ENCODE measurements at regions not wholly inside any gene's neighbourhood (a gene's known extent, or its start where the extent isn't known, plus 50 kb on each side); places are given as distances from the start of the nearest gene placed in this dataset.

GRCh38 chr20:60136645-60137401 is 178.6 kb downstream of the CDH26 start:
- peaks cover 1% of the 10 kb centered on the region for H3K27me3 Mint-ChIP-seq (ENCODE audit: unreplicated experiment)
- no peak overlapping the region for H3K27ac Mint-ChIP-seq (ENCODE audit: unreplicated experiment)
- peaks cover 6% of the 10 kb centered on the region for H3K36me3 Mint-ChIP-seq (ENCODE audit: unreplicated experiment)
- no peaks in the 10 kb centered on the region for H3K4me1 Mint-ChIP-seq (ENCODE audit: low read depth, unreplicated experiment)
- H3K9me3 Mint-ChIP-seq (ENCODE audit: unreplicated experiment): peaks cover 3% of the 10 kb centered on the region
- TF ChIP-seq, protein P1, sequence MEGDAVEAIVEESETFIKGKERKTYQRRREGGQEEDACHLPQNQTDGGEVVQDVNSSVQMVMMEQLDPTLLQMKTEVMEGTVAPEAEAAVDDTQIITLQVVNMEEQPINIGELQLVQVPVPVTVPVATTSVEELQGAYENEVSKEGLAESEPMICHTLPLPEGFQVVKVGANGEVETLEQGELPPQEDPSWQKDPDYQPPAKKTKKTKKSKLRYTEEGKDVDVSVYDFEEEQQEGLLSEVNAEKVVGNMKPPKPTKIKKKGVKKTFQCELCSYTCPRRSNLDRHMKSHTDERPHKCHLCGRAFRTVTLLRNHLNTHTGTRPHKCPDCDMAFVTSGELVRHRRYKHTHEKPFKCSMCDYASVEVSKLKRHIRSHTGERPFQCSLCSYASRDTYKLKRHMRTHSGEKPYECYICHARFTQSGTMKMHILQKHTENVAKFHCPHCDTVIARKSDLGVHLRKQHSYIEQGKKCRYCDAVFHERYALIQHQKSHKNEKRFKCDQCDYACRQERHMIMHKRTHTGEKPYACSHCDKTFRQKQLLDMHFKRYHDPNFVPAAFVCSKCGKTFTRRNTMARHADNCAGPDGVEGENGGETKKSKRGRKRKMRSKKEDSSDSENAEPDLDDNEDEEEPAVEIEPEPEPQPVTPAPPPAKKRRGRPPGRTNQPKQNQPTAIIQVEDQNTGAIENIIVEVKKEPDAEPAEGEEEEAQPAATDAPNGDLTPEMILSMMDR (IDR thresholded peaks at IDR 0.05; ENCODE audit: partially characterized antibody, unreplicated experiment): no peak
- no peak for DNase-seq
- no peak overlapping the region for H3K4me3 Mint-ChIP-seq (ENCODE audit: unreplicated experiment)

DNA sequence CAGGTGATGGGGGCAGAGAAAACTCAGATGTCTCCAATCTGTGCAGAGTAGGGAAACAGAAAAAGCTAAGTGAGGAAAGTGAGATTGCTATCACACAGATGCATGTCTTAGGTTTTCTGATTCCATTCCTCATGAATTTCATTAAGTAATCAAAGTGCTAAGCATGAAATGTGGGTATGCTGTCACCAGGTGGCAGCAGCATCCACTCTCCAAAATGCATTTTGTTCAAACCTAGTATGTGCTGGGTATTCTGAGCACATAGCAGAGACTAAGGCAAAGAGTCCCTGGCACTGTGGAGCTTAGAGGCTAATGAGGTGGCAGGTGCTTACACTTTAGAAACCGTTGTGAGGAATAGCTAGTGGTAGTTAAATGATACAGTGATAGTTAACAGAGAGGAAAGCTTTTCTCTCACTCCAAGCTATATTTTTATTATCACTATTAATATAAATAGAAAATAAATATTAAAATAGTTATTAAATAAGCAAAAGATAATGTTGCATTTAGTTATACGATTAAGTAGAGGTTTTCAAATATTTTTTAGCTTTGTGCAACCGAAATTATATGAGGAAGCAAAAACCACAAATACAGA is 179.5 kb downstream of the CDH26 start:
- TF ChIP-seq, protein P1 (IDR thresholded peaks at IDR 0.05; ENCODE audit: partially characterized antibody, unreplicated experiment): peak; percentile 71
- Mint-ChIP-seq H3K4me3 (ENCODE audit: unreplicated experiment) (no peak overlapping the region), H3K27ac (ENCODE audit: unreplicated experiment) (no peak overlapping the region), H3K9me3 (ENCODE audit: unreplicated experiment) (no peaks in the 10 kb centered on the region), H3K27me3 (ENCODE audit: unreplicated experiment) (peaks cover 4% of the 10 kb centered on the region), H3K36me3 (ENCODE audit: unreplicated experiment) (peaks cover 6% of the 10 kb centered on the region), H3K4me1 (ENCODE audit: low read depth, unreplicated experiment) (no peaks in the 10 kb centered on the region)
- DNase-seq: peak; percentile 50

- H3K36me3 Mint-ChIP-seq (ENCODE audit: unreplicated experiment): peaks cover 1% of the 10 kb centered on the region
- DNase-seq: no peak
- TF ChIP-seq, protein P1 (IDR thresholded peaks at IDR 0.05; ENCODE audit: partially characterized antibody, unreplicated experiment): no peak
- H3K4me1 Mint-ChIP-seq (ENCODE audit: low read depth, unreplicated experiment): no peaks in the 10 kb centered on the region
- H3K4me3 Mint-ChIP-seq (ENCODE audit: unreplicated experiment): no peak overlapping the region
- no peak overlapping the region for H3K27ac Mint-ChIP-seq (ENCODE audit: unreplicated experiment)
- peaks cover 4% of the 10 kb centered on the region for H3K27me3 Mint-ChIP-seq (ENCODE audit: unreplicated experiment)
- no peaks in the 10 kb centered on the region for H3K9me3 Mint-ChIP-seq (ENCODE audit: unreplicated experiment)
These were observed 180.3 kb downstream of the CDH26 start for GRCh38 chr20:60138256-60139220.

GRCh38 chr20:60139663-60140446 is 181.6 kb downstream of the CDH26 start:
- peaks cover 4% of the 10 kb centered on the region for H3K27me3 Mint-ChIP-seq (ENCODE audit: unreplicated experiment)
- no peaks in the 10 kb centered on the region for H3K4me1 Mint-ChIP-seq (ENCODE audit: low read depth, unreplicated experiment)
- no peaks in the 10 kb centered on the region for H3K36me3 Mint-ChIP-seq (ENCODE audit: unreplicated experiment)
- TF ChIP-seq, protein P1 (IDR thresholded peaks at IDR 0.05; ENCODE audit: partially characterized antibody, unreplicated experiment): no peak
- DNase-seq: no peak
- H3K27ac Mint-ChIP-seq (ENCODE audit: unreplicated experiment): no peak overlapping the region
- no peaks in the 10 kb centered on the region for H3K9me3 Mint-ChIP-seq (ENCODE audit: unreplicated experiment)
- H3K4me3 Mint-ChIP-seq (ENCODE audit: unreplicated experiment): no peak overlapping the region
